Ascending aorta (tissue), 2 donors: ENCODE measurements at regions not wholly inside any gene's neighbourhood (a gene's known extent, or its start where the extent isn't known, plus 50 kb on each side); places are given as distances from the start of the nearest gene placed in this dataset.

Experiments used
- DNase-seq, 2 donors: peaks; one replicate each; pipeline ENCODE4 v3.0.0-alpha.2; 2019; ENCODE audit warnings: low spot score in 2 of 2
- H3K27ac ChIP-seq, 2 donors: fragments of 200-600 bp; sonication (generic); one replicate each; pipeline ENCODE4 v1.5.1; 2016 to 2017; ENCODE audit warnings: mild to moderate bottlenecking in 1 of 2
- H3K27me3 ChIP-seq: fragments of 200-600 bp; sonication (generic); one replicate; pipeline ENCODE4 v1.5.1; 2017
- H3K36me3 ChIP-seq, 2 donors: fragments of 200-600 bp; sonication (generic); one replicate each; pipeline ENCODE4 v1.5.1; 2016
- H3K4me1 ChIP-seq, 2 donors: fragments of 200-600 bp; sonication (generic); one replicate each; pipeline ENCODE4 v1.5.1; 2016 to 2017; ENCODE audit warnings: mild to moderate bottlenecking in 1 of 2
- H3K4me3 ChIP-seq, 2 donors: fragments of 200-600 bp; sonication (generic); one replicate each; pipeline ENCODE4 v1.5.1; 2016 to 2017; ENCODE audit warnings: mild to moderate bottlenecking in 1 of 2
- H3K9me3 ChIP-seq, 2 donors: fragments of 200-600 bp; sonication (generic); one replicate each; pipeline ENCODE4 v1.5.1; 2016
- CTCF ChIP-seq, 3 experiments: fragments of 200-600 bp in 2 of 3; fragments of 450-650 bp in 1 of 3; sonication (generic) in 2 of 3; IDR thresholded peaks; one replicate each; pipeline ENCODE4 v1.5.1; 2016 to 2019; ENCODE audit warnings: antibody characterized with exemption in 3 of 3, mild to moderate bottlenecking in 1 of 3, moderate library complexity in 1 of 3
- intact Hi-C: fragments of 100-400 bp; cut with DNase I; formaldehyde crosslinking; loops from one replicate; pipeline ENCODE4 v1.15.1; 2023

- H3K27me3 ChIP-seq, result no peaks in the 10 kb centered on the region
- no peak overlapping the region for H3K4me3 ChIP-seq
- H3K36me3 ChIP-seq, result no peaks in the 10 kb centered on the region
- no peak overlapping the region for H3K27ac ChIP-seq
- DNase-seq, result no peak
- no peak for TF ChIP-seq CTCF (IDR thresholded peaks at IDR 0.05)
- H3K4me1 ChIP-seq, result no peaks in the 10 kb centered on the region
- no peaks in the 10 kb centered on the region for H3K9me3 ChIP-seq
- intact Hi-C loops, result no loop called here
Measured at GRCh38 chr4:81838586-81838985, 366.9 kb upstream of the RASGEF1B start.

GRCh38 chr4:81836716-81837115, 365.0 kb upstream of the RASGEF1B start:
- intact Hi-C loops, result no loop called here
- no peak overlapping the region for H3K27ac ChIP-seq
- TF ChIP-seq CTCF (IDR thresholded peaks at IDR 0.05), result no peak
- no peak for DNase-seq
- H3K27me3 ChIP-seq, result no peaks in the 10 kb centered on the region
- H3K4me1 ChIP-seq, result no peaks in the 10 kb centered on the region
- no peaks in the 10 kb centered on the region for H3K9me3 ChIP-seq
- no peak overlapping the region for H3K4me3 ChIP-seq
- no peaks in the 10 kb centered on the region for H3K36me3 ChIP-seq

GRCh38 chr4:81833576-81833975, 361.9 kb upstream of the RASGEF1B start:
- Histone ChIP-seq H3K36me3 (no peaks in the 10 kb centered on the region), H3K27me3 (no peaks in the 10 kb centered on the region), H3K4me1 (no peaks in the 10 kb centered on the region), H3K4me3 (no peak overlapping the region), H3K27ac (no peak overlapping the region), H3K9me3 (no peaks in the 10 kb centered on the region)
- intact Hi-C loops, result no loop called here
- no peak for TF ChIP-seq CTCF (IDR thresholded peaks at IDR 0.05)
- no peak for DNase-seq

- Histone ChIP-seq H3K9me3 (no peaks in the 10 kb centered on the region), H3K27me3 (no peaks in the 10 kb centered on the region), H3K4me1 (no peaks in the 10 kb centered on the region), H3K36me3 (no peaks in the 10 kb centered on the region), H3K27ac (no peak overlapping the region), H3K4me3 (no peak overlapping the region)
- intact Hi-C loops, result no loop called here
- TF ChIP-seq CTCF (IDR thresholded peaks at IDR 0.05), result no peak
- DNase-seq, result no peak
Measured at GRCh38 chr4:81828991-81829390, 357.3 kb upstream of the RASGEF1B start.

GRCh38 chr4:81827577-81828202, 356.0 kb upstream of the RASGEF1B start:
- DNase-seq, result no peak

More at GRCh38 chr4:81827577-81828202, 356.0 kb upstream of the RASGEF1B start:
- intact Hi-C loops, result no loop called here
- no peak overlapping the region for H3K27ac ChIP-seq
- no peaks in the 10 kb centered on the region for H3K4me1 ChIP-seq
- H3K4me3 ChIP-seq, result no peak overlapping the region
- no peaks in the 10 kb centered on the region for H3K27me3 ChIP-seq
- H3K9me3 ChIP-seq, result no peaks in the 10 kb centered on the region
- no peak for TF ChIP-seq CTCF (IDR thresholded peaks at IDR 0.05)
- H3K36me3 ChIP-seq, result no peaks in the 10 kb centered on the region
